ENCODE measurements at regions not wholly inside any gene's neighbourhood (a gene's known extent, or its start where the extent isn't known, plus 50 kb on each side); places are given as distances from the start of the nearest gene placed in this dataset.

DNA sequence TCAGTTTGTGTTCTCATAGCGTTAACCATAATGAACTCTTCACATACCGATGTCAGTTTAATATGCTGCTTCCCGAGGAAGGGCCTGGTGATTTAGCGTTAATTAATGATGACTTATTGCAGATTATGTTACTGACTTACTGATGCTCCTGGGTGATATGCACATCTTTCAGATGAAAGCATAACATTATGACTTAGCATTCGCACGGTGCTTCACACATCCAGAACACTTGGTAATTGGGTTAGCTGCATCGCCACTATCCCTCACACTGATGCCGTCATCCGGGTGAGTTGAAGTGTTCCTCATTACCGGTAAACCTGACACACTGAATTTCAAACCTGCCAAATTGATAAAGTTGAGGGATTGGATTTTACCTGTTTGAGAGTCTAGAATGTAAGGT, 239.0 kb upstream of the PODXL start:
- Histone ChIP-seq H3K4me3 (ENCODE audit: insufficient read depth, low read depth, low read length, poor library complexity, severe bottlenecking) (no peak overlapping the region), H3K36me3 (ENCODE audit: control insufficient read depth, insufficient read depth, low read length) (no peaks in the 10 kb centered on the region), H3K4me1 (ENCODE audit: control insufficient read depth, insufficient read depth, low read length, poor library complexity, severe bottlenecking) (no peaks in the 10 kb centered on the region)

GRCh38 chr7:131792311-131792710, 235.9 kb upstream of the PODXL start:
- H3K27me3 ChIP-seq (replicated peaks; ENCODE audit: control insufficient read depth, insufficient read depth, low read length, poor library complexity, severe bottlenecking): no peaks in the 10 kb centered on the region
- DNase-seq: no peak
- H3K4me3 ChIP-seq (ENCODE audit: insufficient read depth, low read depth, low read length, poor library complexity, severe bottlenecking): no peak overlapping the region
- H3K36me3 ChIP-seq (ENCODE audit: control insufficient read depth, insufficient read depth, low read length): no peaks in the 10 kb centered on the region
- H3K27ac ChIP-seq (ENCODE audit: insufficient read depth, low read length, poor library complexity, severe bottlenecking): no peak overlapping the region
- no peaks in the 10 kb centered on the region for H3K4me1 ChIP-seq (ENCODE audit: control insufficient read depth, insufficient read depth, low read length, poor library complexity, severe bottlenecking)
- no peaks in the 10 kb centered on the region for H3K9me3 ChIP-seq (ENCODE audit: control insufficient read depth, low read length)

More for the DNA sequence above, 239.0 kb upstream of the PODXL start:
- H3K27ac ChIP-seq (ENCODE audit: insufficient read depth, low read length, poor library complexity, severe bottlenecking): no peak overlapping the region
- DNase-seq: no peak
- no peaks in the 10 kb centered on the region for H3K9me3 ChIP-seq (ENCODE audit: control insufficient read depth, low read length)
- no peaks in the 10 kb centered on the region for H3K27me3 ChIP-seq (replicated peaks; ENCODE audit: control insufficient read depth, insufficient read depth, low read length, poor library complexity, severe bottlenecking)

- Histone ChIP-seq H3K36me3 (ENCODE audit: control insufficient read depth, insufficient read depth, low read length) (no peaks in the 10 kb centered on the region), H3K27ac (ENCODE audit: insufficient read depth, low read length, poor library complexity, severe bottlenecking) (no peak overlapping the region), H3K9me3 (ENCODE audit: control insufficient read depth, low read length) (no peaks in the 10 kb centered on the region), H3K4me1 (ENCODE audit: control insufficient read depth, insufficient read depth, low read length, poor library complexity, severe bottlenecking) (no peaks in the 10 kb centered on the region), H3K4me3 (ENCODE audit: insufficient read depth, low read depth, low read length, poor library complexity, severe bottlenecking) (no peak overlapping the region), H3K27me3 (replicated peaks; ENCODE audit: control insufficient read depth, insufficient read depth, low read length, poor library complexity, severe bottlenecking) (no peaks in the 10 kb centered on the region)
- no peak for DNase-seq
Observed at GRCh38 chr7:131787101-131787500, 230.7 kb upstream of the PODXL start.

- Histone ChIP-seq H3K27ac (ENCODE audit: insufficient read depth, low read length, poor library complexity, severe bottlenecking) (no peak overlapping the region), H3K4me3 (ENCODE audit: insufficient read depth, low read depth, low read length, poor library complexity, severe bottlenecking) (no peak overlapping the region), H3K4me1 (ENCODE audit: control insufficient read depth, insufficient read depth, low read length, poor library complexity, severe bottlenecking) (no peaks in the 10 kb centered on the region), H3K27me3 (replicated peaks; ENCODE audit: control insufficient read depth, insufficient read depth, low read length, poor library complexity, severe bottlenecking) (no peaks in the 10 kb centered on the region), H3K36me3 (ENCODE audit: control insufficient read depth, insufficient read depth, low read length) (no peaks in the 10 kb centered on the region), H3K9me3 (ENCODE audit: control insufficient read depth, low read length) (no peaks in the 10 kb centered on the region)
- DNase-seq: no peak
Observed at GRCh38 chr7:131786204-131786603, 229.8 kb upstream of the PODXL start.

- Histone ChIP-seq H3K4me1 (ENCODE audit: control insufficient read depth, insufficient read depth, low read length, poor library complexity, severe bottlenecking) (no peaks in the 10 kb centered on the region), H3K36me3 (ENCODE audit: control insufficient read depth, insufficient read depth, low read length) (no peaks in the 10 kb centered on the region), H3K4me3 (ENCODE audit: insufficient read depth, low read depth, low read length, poor library complexity, severe bottlenecking) (no peak overlapping the region), H3K9me3 (ENCODE audit: control insufficient read depth, low read length) (no peaks in the 10 kb centered on the region), H3K27ac (ENCODE audit: insufficient read depth, low read length, poor library complexity, severe bottlenecking) (no peak overlapping the region), H3K27me3 (replicated peaks; ENCODE audit: control insufficient read depth, insufficient read depth, low read length, poor library complexity, severe bottlenecking) (no peaks in the 10 kb centered on the region)
- no peak for DNase-seq
Observed at GRCh38 chr7:131778601-131779000, 222.2 kb upstream of the PODXL start.

DNA sequence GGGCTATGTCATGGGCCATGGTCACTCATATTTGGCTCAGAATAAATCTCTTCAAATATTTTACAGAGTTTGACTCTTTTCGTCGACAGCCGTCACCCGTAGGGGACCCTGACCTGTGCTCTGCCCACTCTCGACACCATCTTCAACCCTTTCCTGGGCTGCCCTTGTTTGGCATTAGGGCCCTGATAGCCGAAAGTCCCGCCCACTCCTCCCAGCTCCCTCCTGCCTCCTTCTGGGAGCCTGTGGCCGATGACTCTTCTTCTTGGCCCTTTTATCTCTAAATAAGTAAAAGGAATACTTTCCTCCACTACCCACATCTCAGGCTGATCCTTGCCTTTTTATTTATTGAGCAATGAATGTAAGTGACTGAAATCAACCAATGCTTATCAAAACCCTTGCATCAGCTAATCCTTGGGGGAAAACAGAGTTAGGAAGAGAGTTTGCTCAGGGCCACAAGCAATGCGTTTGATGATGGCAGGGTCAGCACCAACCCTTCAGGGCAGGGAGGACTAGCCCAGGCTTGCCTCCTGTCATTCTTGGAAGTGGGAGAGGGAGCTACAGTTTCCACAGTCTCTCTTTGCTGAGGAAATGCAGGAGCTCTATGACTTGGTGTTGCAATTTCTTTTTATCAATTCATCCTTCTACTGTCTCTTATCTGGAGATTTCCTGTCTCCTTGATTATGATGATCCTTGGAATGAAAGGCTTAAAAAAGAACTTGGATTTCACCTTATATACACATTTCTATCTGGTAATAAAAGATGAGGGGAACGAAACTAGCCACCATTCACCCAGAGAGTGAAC, 218.2 kb upstream of the PODXL start:
- Histone ChIP-seq H3K27ac (ENCODE audit: insufficient read depth, low read length, poor library complexity, severe bottlenecking) (no peak overlapping the region), H3K9me3 (ENCODE audit: control insufficient read depth, low read length) (no peaks in the 10 kb centered on the region), H3K4me1 (ENCODE audit: control insufficient read depth, insufficient read depth, low read length, poor library complexity, severe bottlenecking) (no peaks in the 10 kb centered on the region), H3K4me3 (ENCODE audit: insufficient read depth, low read depth, low read length, poor library complexity, severe bottlenecking) (no peak overlapping the region), H3K27me3 (replicated peaks; ENCODE audit: control insufficient read depth, insufficient read depth, low read length, poor library complexity, severe bottlenecking) (no peaks in the 10 kb centered on the region), H3K36me3 (ENCODE audit: control insufficient read depth, insufficient read depth, low read length) (no peaks in the 10 kb centered on the region)
- no peak for DNase-seq

- H3K36me3 ChIP-seq (ENCODE audit: control insufficient read depth, insufficient read depth, low read length): no peaks in the 10 kb centered on the region
- H3K27me3 ChIP-seq (replicated peaks; ENCODE audit: control insufficient read depth, insufficient read depth, low read length, poor library complexity, severe bottlenecking): no peaks in the 10 kb centered on the region
- DNase-seq: no peak
- H3K4me3 ChIP-seq (ENCODE audit: insufficient read depth, low read depth, low read length, poor library complexity, severe bottlenecking): no peak overlapping the region
- H3K4me1 ChIP-seq (ENCODE audit: control insufficient read depth, insufficient read depth, low read length, poor library complexity, severe bottlenecking): no peaks in the 10 kb centered on the region
- no peak overlapping the region for H3K27ac ChIP-seq (ENCODE audit: insufficient read depth, low read length, poor library complexity, severe bottlenecking)
- H3K9me3 ChIP-seq (ENCODE audit: control insufficient read depth, low read length): no peaks in the 10 kb centered on the region
Observed at GRCh38 chr7:131773413-131773812, 217.0 kb upstream of the PODXL start.

GRCh38 chr7:131769241-131769640, 212.8 kb upstream of the PODXL start:
- Histone ChIP-seq H3K27ac (ENCODE audit: insufficient read depth, low read length, poor library complexity, severe bottlenecking) (no peak overlapping the region), H3K9me3 (ENCODE audit: control insufficient read depth, low read length) (no peaks in the 10 kb centered on the region), H3K36me3 (ENCODE audit: control insufficient read depth, insufficient read depth, low read length) (no peaks in the 10 kb centered on the region), H3K27me3 (replicated peaks; ENCODE audit: control insufficient read depth, insufficient read depth, low read length, poor library complexity, severe bottlenecking) (no peaks in the 10 kb centered on the region), H3K4me1 (ENCODE audit: control insufficient read depth, insufficient read depth, low read length, poor library complexity, severe bottlenecking) (no peaks in the 10 kb centered on the region), H3K4me3 (ENCODE audit: insufficient read depth, low read depth, low read length, poor library complexity, severe bottlenecking) (no peak overlapping the region)
- no peak for DNase-seq

DNA sequence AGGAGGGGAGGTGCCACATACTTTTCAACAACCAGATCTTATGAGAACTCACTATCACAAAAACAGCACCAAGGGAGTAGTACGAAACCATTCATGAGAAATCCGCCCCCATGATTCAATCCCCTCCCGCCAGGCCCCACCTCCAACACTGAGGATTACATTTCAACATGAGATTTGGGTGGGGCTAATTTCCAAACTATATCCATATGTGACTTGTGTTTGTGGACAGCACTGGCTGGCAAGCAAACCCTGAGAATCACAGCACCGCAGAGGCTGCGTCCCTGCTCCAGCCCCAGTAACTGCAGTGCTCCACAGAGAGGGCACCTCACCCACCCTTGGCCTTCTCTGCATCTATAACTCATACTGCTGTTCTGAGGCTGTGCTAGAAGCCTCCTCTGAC, 211.2 kb upstream of the PODXL start:
- Histone ChIP-seq H3K27ac (ENCODE audit: insufficient read depth, low read length, poor library complexity, severe bottlenecking) (no peak overlapping the region), H3K4me1 (ENCODE audit: control insufficient read depth, insufficient read depth, low read length, poor library complexity, severe bottlenecking) (no peaks in the 10 kb centered on the region), H3K27me3 (replicated peaks; ENCODE audit: control insufficient read depth, insufficient read depth, low read length, poor library complexity, severe bottlenecking) (peaks cover 2% of the 10 kb centered on the region)

DNA sequence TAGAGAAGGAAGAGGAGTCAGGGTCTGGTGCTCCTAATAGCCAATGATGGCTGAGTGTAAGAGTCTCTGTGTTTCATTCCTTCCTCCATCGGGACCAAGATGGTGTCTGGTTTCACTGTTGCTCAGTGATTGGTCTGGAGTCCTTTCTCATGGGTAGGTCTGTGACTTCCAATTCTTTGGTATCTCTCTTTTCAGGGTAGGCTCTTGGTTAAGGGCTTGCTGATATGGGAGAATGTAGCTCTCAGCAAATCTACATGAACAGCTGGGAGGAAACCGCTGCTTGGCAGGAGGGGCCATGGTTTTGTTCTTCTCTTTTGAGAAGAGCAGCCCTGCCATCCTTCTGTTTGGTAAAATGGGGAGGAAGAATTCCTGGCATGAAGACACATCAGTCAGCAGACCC, 209.1 kb upstream of the PODXL start:
- H3K27ac ChIP-seq (ENCODE audit: insufficient read depth, low read length, poor library complexity, severe bottlenecking): no peak overlapping the region
- H3K4me1 ChIP-seq (ENCODE audit: control insufficient read depth, insufficient read depth, low read length, poor library complexity, severe bottlenecking): no peaks in the 10 kb centered on the region
- no peak overlapping the region for H3K4me3 ChIP-seq (ENCODE audit: insufficient read depth, low read depth, low read length, poor library complexity, severe bottlenecking)
- no peaks in the 10 kb centered on the region for H3K9me3 ChIP-seq (ENCODE audit: control insufficient read depth, low read length)
- peaks cover 2% of the 10 kb centered on the region for H3K27me3 ChIP-seq (replicated peaks; ENCODE audit: control insufficient read depth, insufficient read depth, low read length, poor library complexity, severe bottlenecking)
- DNase-seq: no peak
- no peaks in the 10 kb centered on the region for H3K36me3 ChIP-seq (ENCODE audit: control insufficient read depth, insufficient read depth, low read length)

More for the DNA sequence above, 211.2 kb upstream of the PODXL start:
- DNase-seq: no peak
- Histone ChIP-seq H3K9me3 (ENCODE audit: control insufficient read depth, low read length) (no peaks in the 10 kb centered on the region), H3K4me3 (ENCODE audit: insufficient read depth, low read depth, low read length, poor library complexity, severe bottlenecking) (no peak overlapping the region), H3K36me3 (ENCODE audit: control insufficient read depth, insufficient read depth, low read length) (no peaks in the 10 kb centered on the region)
